Mucosa of descending colon (tissue), 3 donors: ENCODE measurements at regions not wholly inside any gene's neighbourhood (a gene's known extent, or its start where the extent isn't known, plus 50 kb on each side); places are given as distances from the start of the nearest gene placed in this dataset.

Experiments used
- ATAC-seq: fragments of 200-7000 bp; cut with Tn5 transposase; one replicate; pipeline ENCODE4 v1.9.1; 2020; ENCODE audit warnings: mild to moderate bottlenecking, moderate library complexity
- DNase-seq, 3 donors: peaks; one replicate each; pipeline ENCODE4 v3.0.0-alpha.2; 2020
- H3K36me3 ChIP-seq: fragments of 200-600 bp; one replicate; pipeline ENCODE4 v1.8.0; 2021; ENCODE audit warnings: low read depth, mild to moderate bottlenecking
- H3K4me1 ChIP-seq: fragments of 200-600 bp; one replicate; pipeline ENCODE4 v1.8.0; 2021; ENCODE audit warnings: low read depth, mild to moderate bottlenecking
- H3K4me3 ChIP-seq: fragments of 200-600 bp; one replicate; pipeline ENCODE4 v1.8.0; 2021; ENCODE audit warnings: mild to moderate bottlenecking
- H3K9me3 ChIP-seq: fragments of 200-600 bp; one replicate; pipeline ENCODE4 v1.8.0; 2021; ENCODE audit warnings: mild to moderate bottlenecking
- CTCF ChIP-seq: fragments of 200-600 bp; IDR thresholded peaks from one replicate; pipeline ENCODE4 v1.8.0; 2022; ENCODE audit warnings: antibody characterized with exemption, mild to moderate bottlenecking
- intact Hi-C, 2 donors: fragments of 100-400 bp; cut with DNase I in 1 of 2; cut with micrococcal nuclease in 1 of 2; formaldehyde crosslinking; loops; one replicate each; pipeline versions ENCODE4 v1.11.0 to v1.11.1; 2022; cut with DNase I, micrococcal nuclease
- donor health status: DM: no; HTN: no; CAD: no; lungs with moderate emphysema.
- donor health status: DM: no; HTN: no; CAD: no.
- donor health status: DM: no; HTN: yes; CAD: no.

GRCh38 chr5:101440173-101440572, 537.1 kb upstream of the ST8SIA4 start:
- Histone ChIP-seq H3K9me3 (no peaks in the 10 kb centered on the region), H3K4me1 (no peaks in the 10 kb centered on the region), H3K36me3 (no peaks in the 10 kb centered on the region), H3K4me3 (no peak overlapping the region)
- intact Hi-C loops = no loop called here
- ATAC-seq = no peak
- no peak for TF ChIP-seq CTCF
- DNase-seq = no peak

GRCh38 chr5:101437351-101437750, 534.3 kb upstream of the ST8SIA4 start:
- Histone ChIP-seq H3K36me3 (no peaks in the 10 kb centered on the region), H3K4me1 (no peaks in the 10 kb centered on the region), H3K4me3 (no peak overlapping the region), H3K9me3 (no peaks in the 10 kb centered on the region)
- TF ChIP-seq CTCF = no peak
- intact Hi-C loops = no loop called here
- ATAC-seq (no peak), DNase-seq (no peak)

GRCh38 chr5:101435768-101436167, 532.7 kb upstream of the ST8SIA4 start:
- intact Hi-C loops = no loop called here
- H3K9me3 ChIP-seq = no peaks in the 10 kb centered on the region
- H3K4me3 ChIP-seq = no peak overlapping the region
- ATAC-seq (no peak), DNase-seq (no peak)
- H3K4me1 ChIP-seq = no peaks in the 10 kb centered on the region
- no peak for TF ChIP-seq CTCF
- H3K36me3 ChIP-seq = no peaks in the 10 kb centered on the region

- Histone ChIP-seq H3K4me1 (no peaks in the 10 kb centered on the region), H3K9me3 (no peaks in the 10 kb centered on the region), H3K36me3 (no peaks in the 10 kb centered on the region), H3K4me3 (no peak overlapping the region)
- no peak for ATAC-seq
- no peak for DNase-seq
- TF ChIP-seq CTCF = no peak
- intact Hi-C loops = no loop called here
These were observed 528.1 kb upstream of the ST8SIA4 start for GRCh38 chr5:101431201-101431600.

- DNase-seq (no peak), ATAC-seq (no peak)
- H3K4me1 ChIP-seq = no peaks in the 10 kb centered on the region
- no peaks in the 10 kb centered on the region for H3K9me3 ChIP-seq
- no peak for TF ChIP-seq CTCF
- intact Hi-C loops = no loop called here
- H3K36me3 ChIP-seq = no peaks in the 10 kb centered on the region
- no peak overlapping the region for H3K4me3 ChIP-seq
These were observed 527.5 kb upstream of the ST8SIA4 start for GRCh38 chr5:101430551-101430950.

- intact Hi-C loops = no loop called here
- no peaks in the 10 kb centered on the region for H3K9me3 ChIP-seq
- ATAC-seq = no peak
These were observed 526.2 kb upstream of the ST8SIA4 start for GRCh38 chr5:101429241-101429640.

More at GRCh38 chr5:101429241-101429640, 526.2 kb upstream of the ST8SIA4 start:
- Histone ChIP-seq H3K4me3 (no peak overlapping the region), H3K4me1 (no peaks in the 10 kb centered on the region), H3K36me3 (no peaks in the 10 kb centered on the region)
- no peak for DNase-seq
- no peak for TF ChIP-seq CTCF
